ENCODE measurements at regions not wholly inside any gene's neighbourhood (a gene's known extent, or its start where the extent isn't known, plus 50 kb on each side); places are given as distances from the start of the nearest gene placed in this dataset.
A peak's percentile ranks its signal among the peaks of the same experiment; 100 is the strongest.

GRCh38 chr1:238647877-238648276, 738.5 kb upstream of the CHRM3 start:
- peak; percentile 99 for ATAC-seq
- peak; percentile 57; the same call in 1 of the 2 replicates for TF ChIP-seq POU6F1 (CRISPR knock-in tag; IDR thresholded peaks at IDR 0.05; ENCODE audit: borderline replicate concordance, low read depth)
- peak; percentile 75; the same call in 1 of the 2 replicates for TF ChIP-seq TOX (CRISPR knock-in tag; IDR thresholded peaks at IDR 0.05; ENCODE audit: borderline replicate concordance)
- TF ChIP-seq ZFP30 (CRISPR knock-in tag; IDR thresholded peaks at IDR 0.05) = no peak
- TF ChIP-seq ZC3H10 (CRISPR knock-in tag; IDR thresholded peaks at IDR 0.05) = peak; percentile 19; the same call in 1 of the 2 replicates

GRCh38 chr1:238642231-238642630, 744.1 kb upstream of the CHRM3 start:
- TF ChIP-seq ZFP30 (CRISPR knock-in tag; IDR thresholded peaks at IDR 0.05) (no peak), TCF4 (CRISPR knock-in tag; IDR thresholded peaks at IDR 0.05; ENCODE audit: borderline replicate concordance) (no peak), CSRNP3 (CRISPR knock-in tag; IDR thresholded peaks at IDR 0.05) (no peak)
- ATAC-seq = no peak

GRCh38 chr1:238639861-238640260, 746.5 kb upstream of the CHRM3 start:
- no peak for ATAC-seq
- TF ChIP-seq ZFP30 (CRISPR knock-in tag; IDR thresholded peaks at IDR 0.05) (no peak), PPARA (CRISPR knock-in tag; IDR thresholded peaks at IDR 0.05; ENCODE audit: borderline replicate concordance) (no peak), ZC3H10 (CRISPR knock-in tag; IDR thresholded peaks at IDR 0.05) (no peak), ZFP3 (CRISPR knock-in tag; IDR thresholded peaks at IDR 0.05) (no peak), GLIS3 (CRISPR knock-in tag; IDR thresholded peaks at IDR 0.05) (no peak), BACH2 (CRISPR knock-in tag; IDR thresholded peaks at IDR 0.05; ENCODE audit: borderline replicate concordance) (no peak), OSR1 (CRISPR knock-in tag; IDR thresholded peaks at IDR 0.05) (no peak), PATZ1 (CRISPR knock-in tag; IDR thresholded peaks at IDR 0.05; ENCODE audit: borderline replicate concordance) (no peak), ZNF565 (CRISPR knock-in tag; conservative IDR thresholded peaks at IDR 0.05; ENCODE audit: low read depth) (no peak), ZNF70 (CRISPR knock-in tag; IDR thresholded peaks at IDR 0.05) (no peak), POU6F1 (CRISPR knock-in tag; IDR thresholded peaks at IDR 0.05; ENCODE audit: borderline replicate concordance, low read depth) (no peak), SNAI2 (CRISPR knock-in tag; IDR thresholded peaks at IDR 0.05) (no peak), TOX (CRISPR knock-in tag; IDR thresholded peaks at IDR 0.05; ENCODE audit: borderline replicate concordance) (no peak)

- ATAC-seq = no peak
- no peak for TF ChIP-seq CSDC2 (CRISPR knock-in tag; IDR thresholded peaks at IDR 0.05)
- no peak for TF ChIP-seq ZNF565 (CRISPR knock-in tag; conservative IDR thresholded peaks at IDR 0.05; ENCODE audit: low read depth)
- no peak for TF ChIP-seq RARB (CRISPR knock-in tag; IDR thresholded peaks at IDR 0.05)
- TF ChIP-seq PATZ1 (CRISPR knock-in tag; IDR thresholded peaks at IDR 0.05; ENCODE audit: borderline replicate concordance) = no peak
These were observed 737.4 kb upstream of the ZP4 start for GRCh38 chr1:238628110-238628509.

- no peak; the same call in 1 of the 3 replicates for ATAC-seq
- no peak for TF ChIP-seq ZNF8 (CRISPR knock-in tag; IDR thresholded peaks at IDR 0.05)
These were observed 734.1 kb upstream of the ZP4 start for GRCh38 chr1:238624776-238625175.

Data from SK-N-SH treated with all-trans-retinoic acid at 6 μM for 48 hours (cell line).